ENCODE measurements at regions not wholly inside any gene's neighbourhood (a gene's known extent, or its start where the extent isn't known, plus 50 kb on each side); places are given as distances from the start of the nearest gene placed in this dataset.

GRCh38 chr3:3355442-3355841 lies 176.0 kb upstream of the CRBN start:
- Histone ChIP-seq H2AFZ (ENCODE audit: low read depth, low read length) (no peak overlapping the region), H3K9ac (ENCODE audit: insufficient read depth in 1 of 2, low read depth in 2 of 2, low read length in 2 of 2) (no peak overlapping the region), H3K27me3 (ENCODE audit: control insufficient read depth in 2 of 2, insufficient read depth in 2 of 2, low read length in 2 of 2) (no peaks in the 10 kb centered on the region), H3K36me3 (ENCODE audit: control insufficient read depth, insufficient read depth, low read length) (no peaks in the 10 kb centered on the region), H3K27ac (ENCODE audit: extremely low read depth, low read depth, low read length) (no peak overlapping the region), H3K9me3 (replicated peaks; ENCODE audit: control insufficient read depth, insufficient read depth, low read depth, low read length) (peaks cover 8% of the 10 kb centered on the region; the same call in 1 of the 2 replicates), H3K4me1 (replicated peaks in 1 of 2; ENCODE audit: control insufficient read depth in 2 of 2, insufficient read depth in 2 of 2, low read length in 2 of 2) (no peaks in the 10 kb centered on the region), H3K79me2 (ENCODE audit: control insufficient read depth, insufficient read depth, low read length) (no peaks in the 10 kb centered on the region), H3K4me2 (ENCODE audit: insufficient read depth, low read length) (no peak overlapping the region), H3K4me3 (no peak overlapping the region), H4K20me1 (replicated peaks; ENCODE audit: control insufficient read depth, insufficient read depth, low read length) (no peaks in the 10 kb centered on the region), H3K9me1 (ENCODE audit: control insufficient read depth, insufficient read depth, low read length) (no peaks in the 10 kb centered on the region)
- TF ChIP-seq ZBTB12 (CRISPR knock-in tag; IDR thresholded peaks at IDR 0.05) (no peak), CXXC5 (CRISPR knock-in tag; IDR thresholded peaks at IDR 0.05) (no peak), CBFA2T3 (IDR thresholded peaks at IDR 0.05) (no peak), TBL1XR1 (IDR thresholded peaks at IDR 0.05; ENCODE audit: low read length in 2 of 2) (no peak), KLF6 (CRISPR knock-in tag; IDR thresholded peaks at IDR 0.05; ENCODE audit: borderline replicate concordance) (no peak), CBX1 (IDR thresholded peaks at IDR 0.05; ENCODE audit: low read depth) (no peak), NFE2 (IDR thresholded peaks at IDR 0.05; ENCODE audit: low read depth) (no peak), ZC3H8 (IDR thresholded peaks at IDR 0.05) (no peak), ZNF224 (CRISPR knock-in tag; IDR thresholded peaks at IDR 0.05) (no peak), PHF21A (IDR thresholded peaks at IDR 0.05; ENCODE audit: borderline replicate concordance, low read depth) (no peak), ZNF41 (CRISPR knock-in tag; conservative IDR thresholded peaks at IDR 0.05) (no peak), PML (IDR thresholded peaks at IDR 0.05; ENCODE audit: low read length) (no peak), ZNF197 (CRISPR knock-in tag; IDR thresholded peaks at IDR 0.05; ENCODE audit: low read depth) (no peak)
- ChIA-PET POLR2A (no interaction called here), CTCF (ENCODE audit: low intra/inter-chr PET ratio) (no interaction called here)
- WGBS (ENCODE audit: insufficient coverage, low coverage, missing lambda C conversion rate) = 0% methylated on average over 1 of the region's 1 CpG
- ATAC-seq (no peak), FAIRE-seq (no peak), DNase-seq (ENCODE audit: extremely low read depth in 1 of 4, low spot score in 3 of 4) (no peak)
- BruUV-seq (replicated peaks) = no TSS peak
- in situ Hi-C loops (cut with MboI) (no loop called here), intact Hi-C loops (cut with micrococcal nuclease) (no loop called here)

Data from K562 (cell line).